Osteocyte (in vitro differentiated cells): ENCODE measurements at regions not wholly inside any gene's neighbourhood (a gene's known extent, or its start where the extent isn't known, plus 50 kb on each side); places are given as distances from the start of the nearest gene placed in this dataset.

Experiments used
- DNase-seq: peaks from one replicate; pipeline ENCODE4 v3.0.0; 2021; ENCODE audit warnings: mixed read lengths; ENCODE audit not compliant: unreplicated experiment; ENCODE audit errors: extremely low spot score
- H3K27ac Mint-ChIP-seq: one replicate; pipeline ENCODE4 v1.8.0; 2021; ENCODE audit warnings: mild to moderate bottlenecking, mixed read lengths; ENCODE audit not compliant: unreplicated experiment
- H3K27me3 Mint-ChIP-seq: one replicate; pipeline ENCODE4 v1.8.0; 2021; ENCODE audit warnings: mixed read lengths; ENCODE audit not compliant: unreplicated experiment
- H3K36me3 Mint-ChIP-seq: one replicate; pipeline ENCODE4 v1.8.0; 2021; ENCODE audit warnings: mixed read lengths; ENCODE audit not compliant: unreplicated experiment
- H3K4me1 Mint-ChIP-seq: one replicate; pipeline ENCODE4 v1.8.0; 2021; ENCODE audit warnings: mixed read lengths; ENCODE audit not compliant: unreplicated experiment
- H3K4me3 Mint-ChIP-seq: one replicate; pipeline ENCODE4 v1.8.0; 2021; ENCODE audit warnings: mild to moderate bottlenecking, moderate library complexity, mixed read lengths; ENCODE audit not compliant: unreplicated experiment
- H3K9me3 Mint-ChIP-seq: one replicate; pipeline ENCODE4 v1.8.0; 2021; ENCODE audit warnings: mixed read lengths; ENCODE audit not compliant: unreplicated experiment
- TF ChIP-seq, protein P1 (sequence below): fragments of 200-600 bp; sonication (generic); IDR thresholded peaks from 2 replicates; pipeline ENCODE4 v1.5.0; 2021; ENCODE audit warnings: antibody characterized with exemption, mild to moderate bottlenecking, moderate library complexity

DNA sequence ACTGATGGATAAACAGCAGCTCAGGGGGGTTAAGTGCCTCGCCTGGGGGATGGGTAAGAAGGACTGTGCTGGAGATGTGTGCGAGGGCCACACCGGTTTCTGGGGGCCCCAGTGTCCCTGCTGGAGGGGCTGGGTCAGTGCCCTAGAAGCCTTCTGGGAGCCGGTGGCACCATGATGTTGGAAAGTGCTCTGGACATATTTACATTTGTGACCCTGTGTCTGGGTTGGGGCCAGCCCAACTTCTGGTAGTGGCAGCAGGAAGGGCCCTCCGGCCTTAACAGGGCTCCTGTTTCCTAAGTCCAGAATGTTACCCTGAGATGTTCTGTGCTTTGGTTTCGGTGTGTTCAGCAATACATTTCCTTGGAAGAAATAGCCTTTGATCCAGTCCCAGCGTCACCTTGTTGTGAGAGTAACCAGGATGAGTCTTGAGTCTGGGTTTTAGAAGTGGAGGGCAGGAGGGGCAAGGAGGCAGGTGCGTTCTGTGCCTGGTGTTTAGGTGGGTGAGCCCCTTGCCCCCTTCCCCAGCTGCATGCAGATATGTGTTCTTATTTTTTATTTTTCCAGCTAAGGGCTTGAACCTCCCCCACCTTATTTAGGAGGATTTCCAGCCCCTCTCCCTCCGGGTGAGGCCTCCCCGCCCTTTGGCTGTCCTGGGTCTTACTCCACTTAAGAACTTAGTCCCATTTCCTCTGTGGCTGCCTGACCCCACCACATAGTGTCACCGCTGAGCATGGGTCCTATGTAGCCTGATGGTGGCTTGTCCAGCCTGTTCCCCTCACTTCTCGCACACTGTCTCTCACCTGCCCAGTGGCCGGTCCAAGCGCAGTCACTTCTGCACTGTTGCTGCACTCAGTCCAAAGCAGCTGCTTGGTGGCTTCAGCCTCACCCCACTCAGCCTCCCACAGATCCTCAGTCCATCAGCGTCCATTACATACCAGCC lies 132.7 kb upstream of the HS6ST1 start:
- H3K4me3 Mint-ChIP-seq, result no peak overlapping the region
- H3K27ac Mint-ChIP-seq, result no peak overlapping the region
- H3K9me3 Mint-ChIP-seq, result no peaks in the 10 kb centered on the region
- H3K36me3 Mint-ChIP-seq, result no peaks in the 10 kb centered on the region
- DNase-seq, result peak; percentile 73
- TF ChIP-seq, protein P1, sequence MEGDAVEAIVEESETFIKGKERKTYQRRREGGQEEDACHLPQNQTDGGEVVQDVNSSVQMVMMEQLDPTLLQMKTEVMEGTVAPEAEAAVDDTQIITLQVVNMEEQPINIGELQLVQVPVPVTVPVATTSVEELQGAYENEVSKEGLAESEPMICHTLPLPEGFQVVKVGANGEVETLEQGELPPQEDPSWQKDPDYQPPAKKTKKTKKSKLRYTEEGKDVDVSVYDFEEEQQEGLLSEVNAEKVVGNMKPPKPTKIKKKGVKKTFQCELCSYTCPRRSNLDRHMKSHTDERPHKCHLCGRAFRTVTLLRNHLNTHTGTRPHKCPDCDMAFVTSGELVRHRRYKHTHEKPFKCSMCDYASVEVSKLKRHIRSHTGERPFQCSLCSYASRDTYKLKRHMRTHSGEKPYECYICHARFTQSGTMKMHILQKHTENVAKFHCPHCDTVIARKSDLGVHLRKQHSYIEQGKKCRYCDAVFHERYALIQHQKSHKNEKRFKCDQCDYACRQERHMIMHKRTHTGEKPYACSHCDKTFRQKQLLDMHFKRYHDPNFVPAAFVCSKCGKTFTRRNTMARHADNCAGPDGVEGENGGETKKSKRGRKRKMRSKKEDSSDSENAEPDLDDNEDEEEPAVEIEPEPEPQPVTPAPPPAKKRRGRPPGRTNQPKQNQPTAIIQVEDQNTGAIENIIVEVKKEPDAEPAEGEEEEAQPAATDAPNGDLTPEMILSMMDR, result no peak
- H3K4me1 Mint-ChIP-seq, result peaks cover 5% of the 10 kb centered on the region
- peaks cover 9% of the 10 kb centered on the region for H3K27me3 Mint-ChIP-seq

DNA sequence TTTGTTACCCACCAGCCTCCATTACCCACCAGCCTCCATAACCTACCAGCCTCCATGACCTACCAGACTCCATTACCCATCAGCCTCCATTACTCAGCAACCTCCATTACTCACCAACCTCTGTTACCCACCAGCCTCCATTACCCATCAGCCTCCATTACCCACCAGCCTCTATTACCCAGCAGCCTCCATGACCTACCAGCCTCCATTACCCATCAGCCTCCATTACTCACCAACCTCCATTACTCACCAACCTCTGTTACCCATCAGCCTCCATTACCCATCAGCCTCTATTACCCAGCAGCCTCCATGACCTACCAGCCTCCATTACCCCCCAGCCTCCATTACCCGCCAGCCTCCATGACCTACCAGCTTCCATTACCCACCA lies 133.3 kb upstream of the HS6ST1 start:
- no peak for DNase-seq
- Mint-ChIP-seq H3K27me3 (peaks cover 9% of the 10 kb centered on the region), H3K4me1 (no peaks in the 10 kb centered on the region), H3K36me3 (no peaks in the 10 kb centered on the region), H3K27ac (no peak overlapping the region), H3K9me3 (no peaks in the 10 kb centered on the region), H3K4me3 (no peak overlapping the region)
- TF ChIP-seq, protein P1, result no peak

DNA sequence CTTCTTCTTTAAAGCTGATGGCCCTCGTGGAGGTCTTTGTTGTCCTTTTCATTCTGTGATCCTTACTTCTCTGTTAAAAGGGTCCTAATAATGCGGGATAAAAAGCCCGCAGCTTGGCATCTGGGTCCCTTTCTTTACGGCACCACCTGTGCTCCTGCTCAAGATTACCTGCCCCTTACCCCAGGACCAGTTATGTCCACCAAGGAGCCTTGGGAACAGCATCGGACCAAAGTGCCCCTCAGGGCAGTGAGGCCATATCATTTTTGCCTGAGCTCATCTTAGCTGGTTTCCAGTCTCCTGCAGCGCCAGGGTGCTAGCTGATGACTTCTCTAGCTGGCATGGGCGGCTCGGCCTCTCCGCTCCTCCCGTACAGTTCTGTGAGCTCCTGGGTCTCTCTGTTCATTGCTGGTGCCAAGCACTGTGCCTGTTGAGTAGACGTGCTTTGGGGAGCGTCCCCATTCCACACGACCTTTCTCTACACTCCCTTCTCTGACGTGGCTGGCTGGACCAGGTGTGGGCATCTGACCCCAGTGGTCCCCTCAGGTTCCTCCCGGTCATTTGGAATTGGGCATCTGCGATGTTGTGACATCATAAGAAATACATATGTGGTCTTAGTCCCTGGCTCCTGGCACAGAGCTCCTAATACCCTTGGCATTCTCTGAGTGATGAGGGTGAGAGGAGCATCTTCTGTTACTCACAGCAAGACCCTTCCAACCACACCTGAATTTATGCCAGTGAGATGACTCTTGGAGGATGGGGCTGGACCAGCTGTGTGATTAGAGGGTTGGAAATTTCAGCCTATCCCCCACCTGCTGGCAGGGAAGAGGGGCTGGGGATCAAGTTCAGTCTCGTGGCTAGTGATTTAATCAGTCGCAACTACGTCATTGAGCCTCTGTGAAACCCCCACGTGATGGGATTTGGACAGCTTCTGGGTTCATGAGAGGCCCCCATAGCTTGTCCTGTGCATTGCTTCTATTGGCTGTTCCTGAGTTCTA lies 134.2 kb upstream of the HS6ST1 start:
- H3K36me3 Mint-ChIP-seq, result no peaks in the 10 kb centered on the region
- H3K27ac Mint-ChIP-seq, result no peak overlapping the region
- peaks cover 9% of the 10 kb centered on the region for H3K27me3 Mint-ChIP-seq
- peaks cover 1% of the 10 kb centered on the region for H3K4me1 Mint-ChIP-seq
- DNase-seq, result peak; percentile 63
- no peaks in the 10 kb centered on the region for H3K9me3 Mint-ChIP-seq
- H3K4me3 Mint-ChIP-seq, result no peak overlapping the region
- TF ChIP-seq, protein P1, result no peak

DNA sequence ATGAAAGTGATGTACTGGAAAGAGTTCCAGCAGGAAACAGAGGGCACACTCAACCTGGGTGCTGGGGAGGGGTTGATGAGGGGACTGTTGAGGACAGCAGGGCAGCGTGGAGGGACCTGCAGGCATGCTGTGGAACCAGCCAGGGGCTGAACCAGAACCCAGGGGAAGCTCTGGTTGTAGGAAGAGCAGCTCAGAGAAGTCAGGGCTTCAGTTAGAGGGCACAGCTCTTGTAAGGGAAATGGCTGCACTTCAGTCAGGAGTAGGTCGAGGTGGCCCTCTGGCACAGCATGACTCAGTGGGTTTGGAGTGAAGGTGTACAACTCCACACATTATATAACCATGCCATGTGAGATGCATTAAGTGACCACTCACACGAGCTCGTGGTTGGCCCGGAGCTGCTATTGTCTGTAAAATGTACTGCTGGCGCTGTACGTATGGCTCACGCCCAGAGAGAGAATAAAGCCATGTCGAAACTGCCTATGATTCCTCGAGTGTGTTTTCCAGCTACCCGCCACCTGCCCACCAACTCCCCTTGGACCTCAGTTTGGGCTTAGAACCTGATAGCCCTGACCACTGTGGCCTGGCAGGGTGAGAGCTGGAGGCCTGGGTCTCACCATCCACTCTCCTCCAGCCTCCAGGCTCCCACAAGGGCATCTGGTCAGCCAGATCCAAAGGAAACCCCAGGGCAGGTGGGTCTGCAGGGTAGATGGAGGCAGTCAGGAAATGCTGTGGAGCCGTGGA lies 136.5 kb upstream of the HS6ST1 start:
- TF ChIP-seq, protein P1, result no peak
- H3K4me1 Mint-ChIP-seq, result peaks cover 22% of the 10 kb centered on the region
- H3K9me3 Mint-ChIP-seq, result no peaks in the 10 kb centered on the region
- peak; percentile 75 for DNase-seq
- H3K36me3 Mint-ChIP-seq, result no peaks in the 10 kb centered on the region
- peaks cover 9% of the 10 kb centered on the region for H3K27me3 Mint-ChIP-seq
- no peak overlapping the region for H3K27ac Mint-ChIP-seq
- no peak overlapping the region for H3K4me3 Mint-ChIP-seq
